GM23248 (cell line): ENCODE measurements at regions not wholly inside any gene's neighbourhood (a gene's known extent, or its start where the extent isn't known, plus 50 kb on each side); places are given as distances from the start of the nearest gene placed in this dataset.

Source experiments
- EZH2 ChIP-seq: fragments of 200-600 bp; sonication (generic); IDR thresholded peaks from 2 replicates; pipeline ENCODE4 v1.6.1; 2018; ENCODE audit warnings: antibody characterized with exemption, mild to moderate bottlenecking; ENCODE audit not compliant: insufficient read depth, poor library complexity, severe bottlenecking
- EZH2phosphoT487 ChIP-seq: fragments of 200-600 bp; sonication (generic); IDR thresholded peaks from 2 replicates; pipeline ENCODE4 v1.6.1; 2018; ENCODE audit warnings: antibody characterized with exemption, moderate library complexity, mild to moderate bottlenecking, low read depth; ENCODE audit not compliant: insufficient read depth

- no peak for TF ChIP-seq EZH2
- no peak for TF ChIP-seq EZH2phosphoT487
Measured at GRCh38 chr9:103431809-103432208, 436.7 kb downstream of the CYLC2 start.
